Suppressor macrophage treated with lipopolysaccharide for 4 hours (primary cell): ENCODE measurements at regions not wholly inside any gene's neighbourhood (a gene's known extent, or its start where the extent isn't known, plus 50 kb on each side); places are given as distances from the start of the nearest gene placed in this dataset.
A peak's percentile ranks its signal among the peaks of the same experiment; 100 is the strongest.

Experiments
- DNase-seq: peaks from one replicate; pipeline ENCODE4 v3.0.0-alpha.2; 2020

- DNase-seq: no peak
Measured at GRCh38 chr3:113138839-113139743, 72.3 kb upstream of the BOC start.

- peak; percentile 56 for DNase-seq
Measured at GRCh38 chr3:113140876-113141275, 70.5 kb upstream of the BOC start.

- DNase-seq: no peak
Measured at GRCh38 chr3:113141543-113141942, 69.8 kb upstream of the BOC start.

- no peak for DNase-seq
Measured at GRCh38 chr3:113142476-113142875, 68.9 kb upstream of the BOC start.

- DNase-seq: no peak
Measured at GRCh38 chr3:113143353-113143752, 68.0 kb upstream of the BOC start.

- DNase-seq: no peak
Measured at GRCh38 chr3:113147681-113148261, 63.6 kb upstream of the BOC start.

GRCh38 chr3:113148284-113148683 is 63.1 kb upstream of the BOC start:
- DNase-seq: no peak

- DNase-seq: no peak
Measured at GRCh38 chr3:113150250-113150649, 61.1 kb upstream of the BOC start.

GRCh38 chr3:113151461-113152031 is 59.8 kb upstream of the BOC start:
- DNase-seq: no peak

GRCh38 chr3:113152849-113153248 is 58.5 kb upstream of the BOC start:
- no peak for DNase-seq

GRCh38 chr3:113153499-113154107 is 57.8 kb upstream of the BOC start:
- DNase-seq: peak; percentile 46

- no peak for DNase-seq
Measured at GRCh38 chr3:113156816-113157333, 54.5 kb upstream of the BOC start.

- no peak for DNase-seq
Measured at GRCh38 chr3:113157408-113158030, 53.8 kb upstream of the BOC start.

GRCh38 chr3:113158171-113158570 is 53.2 kb upstream of the BOC start:
- DNase-seq: no peak
